SK-N-SH (cell line): ENCODE measurements at regions not wholly inside any gene's neighbourhood (a gene's known extent, or its start where the extent isn't known, plus 50 kb on each side); places are given as distances from the start of the nearest gene placed in this dataset.

Experiments used
- EZH2phosphoT487 ChIP-seq: fragments of 200-600 bp; sonication (generic); IDR thresholded peaks from 2 replicates; pipeline ENCODE4 v1.6.1; 2017; ENCODE audit warnings: low read depth, mixed run types, mild to moderate bottlenecking, antibody characterized with exemption, moderate library complexity, borderline replicate concordance
- GABPA ChIP-seq: IDR thresholded peaks from 2 replicates; pipeline ENCODE4 v1.4.0; 2012; ENCODE audit warnings: low read depth, mild to moderate bottlenecking
- GATA2 ChIP-seq: sonication (generic); formaldehyde crosslinking; IDR thresholded peaks from 2 replicates; pipeline ENCODE4 v1.5.0; 2020; ENCODE audit warnings: mild to moderate bottlenecking, missing genetic modification reagents
- JUND ChIP-seq: IDR thresholded peaks from 2 replicates; pipeline ENCODE4 v1.4.0; 2012
- POLR2AphosphoS5 ChIP-seq: IDR thresholded peaks from 2 replicates; pipeline ENCODE4 v1.6.1; 2012; ENCODE audit warnings: low read depth, low read length
- SMC3 ChIP-seq: IDR thresholded peaks from 2 replicates; pipeline ENCODE4 v1.6.1; 2012; ENCODE audit warnings: low read depth, low read length, improper control_type of control experiment
- TAF1 ChIP-seq: IDR thresholded peaks from 2 replicates; pipeline ENCODE4 v1.6.1; 2012; ENCODE audit warnings: low read depth, mild to moderate bottlenecking, low read length, moderate library complexity, borderline replicate concordance
- TCF12 ChIP-seq: IDR thresholded peaks from 2 replicates; pipeline ENCODE4 v1.4.0; 2012
- ZBTB33 ChIP-seq: IDR thresholded peaks from 2 replicates; pipeline ENCODE4 v1.4.0; 2012; ENCODE audit warnings: low read depth, borderline replicate concordance
- TF ChIP-seq, protein P1 (sequence below): fragments of 200-600 bp; sonication (generic); IDR thresholded peaks from 2 replicates; pipeline ENCODE4 v1.6.1; 2017; ENCODE audit warnings: antibody characterized with exemption, mild to moderate bottlenecking, moderate library complexity

- TF ChIP-seq, protein P1, sequence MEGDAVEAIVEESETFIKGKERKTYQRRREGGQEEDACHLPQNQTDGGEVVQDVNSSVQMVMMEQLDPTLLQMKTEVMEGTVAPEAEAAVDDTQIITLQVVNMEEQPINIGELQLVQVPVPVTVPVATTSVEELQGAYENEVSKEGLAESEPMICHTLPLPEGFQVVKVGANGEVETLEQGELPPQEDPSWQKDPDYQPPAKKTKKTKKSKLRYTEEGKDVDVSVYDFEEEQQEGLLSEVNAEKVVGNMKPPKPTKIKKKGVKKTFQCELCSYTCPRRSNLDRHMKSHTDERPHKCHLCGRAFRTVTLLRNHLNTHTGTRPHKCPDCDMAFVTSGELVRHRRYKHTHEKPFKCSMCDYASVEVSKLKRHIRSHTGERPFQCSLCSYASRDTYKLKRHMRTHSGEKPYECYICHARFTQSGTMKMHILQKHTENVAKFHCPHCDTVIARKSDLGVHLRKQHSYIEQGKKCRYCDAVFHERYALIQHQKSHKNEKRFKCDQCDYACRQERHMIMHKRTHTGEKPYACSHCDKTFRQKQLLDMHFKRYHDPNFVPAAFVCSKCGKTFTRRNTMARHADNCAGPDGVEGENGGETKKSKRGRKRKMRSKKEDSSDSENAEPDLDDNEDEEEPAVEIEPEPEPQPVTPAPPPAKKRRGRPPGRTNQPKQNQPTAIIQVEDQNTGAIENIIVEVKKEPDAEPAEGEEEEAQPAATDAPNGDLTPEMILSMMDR, result no peak
- no peak for TF ChIP-seq SMC3
- no peak for TF ChIP-seq POLR2AphosphoS5
- no peak for TF ChIP-seq TCF12
- no peak for TF ChIP-seq GATA2 (CRISPR knock-in tag)
- no peak for TF ChIP-seq JUND
- no peak for TF ChIP-seq ZBTB33
- no peak for TF ChIP-seq EZH2phosphoT487
- TF ChIP-seq GABPA, result no peak
- no peak for TF ChIP-seq TAF1
Observed at GRCh38 chr1:59123081-59123681, 173.7 kb upstream of the FGGY start.
